ENCODE measurements at regions not wholly inside any gene's neighbourhood (a gene's known extent, or its start where the extent isn't known, plus 50 kb on each side); places are given as distances from the start of the nearest gene placed in this dataset.
"Not testable (repeated sequence)": the region's sequence is repeated elsewhere in the genome, so short reads cannot be mapped to it uniquely, and the experiment has no call there.

DNA sequence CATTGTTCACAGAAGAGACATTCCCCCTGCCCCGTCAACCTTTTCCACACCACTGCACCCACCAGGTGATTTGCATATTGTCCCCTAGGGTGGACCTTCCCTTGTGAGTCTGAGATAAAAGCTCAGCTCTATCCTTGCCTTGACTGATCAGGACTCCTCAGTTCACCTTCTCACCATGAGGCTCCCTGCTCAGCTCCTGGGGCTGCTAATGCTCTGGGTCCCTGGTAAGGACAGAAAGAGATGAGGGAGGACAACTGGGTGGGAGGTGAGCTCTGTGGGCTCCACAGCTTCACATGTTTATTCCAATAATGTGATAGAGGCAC lies 1160.1 kb downstream of the RPIA start:
- Histone ChIP-seq H3K9ac (no peak overlapping the region), H3K79me2 (ENCODE audit: low read depth) (no peaks in the 10 kb centered on the region), H3F3A (ENCODE audit: low read depth) (no peaks in the 10 kb centered on the region), H2AFZ (replicated peaks) (no peak overlapping the region), H3K27ac (no peak overlapping the region), H3K9me3 (ENCODE audit: low read depth) (peaks cover 50% of the 10 kb centered on the region), H3K4me3 (no peak overlapping the region), H3K36me3 (no peaks in the 10 kb centered on the region), H3K4me1 (no peaks in the 10 kb centered on the region), H3K27me3 (no peaks in the 10 kb centered on the region), H4K20me1 (ENCODE audit: low read depth) (no peaks in the 10 kb centered on the region), H3K4me2 (no peak overlapping the region)
- no peaks in the 10 kb centered on the region for H3K4me1 Mint-ChIP-seq
- no peak for DNase-seq (ENCODE audit: low spot score)
- no peak for TF ChIP-seq EZH2phosphoT487 (IDR thresholded peaks at IDR 0.05)
- TF ChIP-seq EZH2 (IDR thresholded peaks at IDR 0.05), result no peak
- TF ChIP-seq CTCF (IDR thresholded peaks at IDR 0.05), result no peak
- no peak overlapping the region for H3K4me3 Mint-ChIP-seq
- no peaks in the 10 kb centered on the region for H3K36me3 Mint-ChIP-seq
- H3K9me3 Mint-ChIP-seq, result peaks cover 39% of the 10 kb centered on the region
- H3K27me3 Mint-ChIP-seq (ENCODE audit: insufficient read depth, low read depth), result peaks cover 2% of the 10 kb centered on the region
- H3K27ac Mint-ChIP-seq, result no peak overlapping the region

DNA sequence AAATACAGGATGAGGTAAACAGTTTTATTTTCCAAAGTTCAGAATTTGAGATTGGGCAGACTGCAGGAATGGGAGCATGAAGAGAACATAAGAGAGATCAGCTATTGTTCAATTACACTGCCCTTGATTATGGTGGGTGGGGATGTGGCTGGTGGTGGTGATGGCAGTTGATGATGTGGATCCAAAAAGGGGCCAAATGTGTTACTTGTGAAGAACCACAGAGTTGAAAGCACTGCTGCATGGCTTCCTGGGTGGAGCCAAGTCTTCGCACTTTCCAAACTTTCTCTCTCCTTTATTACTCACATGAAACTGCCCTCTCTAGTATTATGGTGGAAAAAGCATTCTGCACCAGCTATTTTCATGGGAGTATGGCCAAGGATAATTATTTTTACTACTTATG lies 1162.0 kb downstream of the RPIA start:
- not testable (repeated sequence) for H3K4me3 Mint-ChIP-seq; H3K27ac Mint-ChIP-seq; DNase-seq (ENCODE audit: low spot score); H3K9ac ChIP-seq; H2AFZ ChIP-seq (replicated peaks); H3K4me1 Mint-ChIP-seq; H4K20me1 ChIP-seq (ENCODE audit: low read depth); H3K4me1 ChIP-seq; H3F3A ChIP-seq (ENCODE audit: low read depth); H3K27ac ChIP-seq; H3K79me2 ChIP-seq (ENCODE audit: low read depth); H3K4me3 ChIP-seq; H3K4me2 ChIP-seq; H3K27me3 ChIP-seq; H3K36me3 ChIP-seq; H3K27me3 Mint-ChIP-seq (ENCODE audit: insufficient read depth, low read depth); H3K36me3 Mint-ChIP-seq
- peaks cover 26% of the 10 kb centered on the region for H3K9me3 Mint-ChIP-seq
- H3K9me3 ChIP-seq (ENCODE audit: low read depth), result peaks cover 33% of the 10 kb centered on the region

DNA sequence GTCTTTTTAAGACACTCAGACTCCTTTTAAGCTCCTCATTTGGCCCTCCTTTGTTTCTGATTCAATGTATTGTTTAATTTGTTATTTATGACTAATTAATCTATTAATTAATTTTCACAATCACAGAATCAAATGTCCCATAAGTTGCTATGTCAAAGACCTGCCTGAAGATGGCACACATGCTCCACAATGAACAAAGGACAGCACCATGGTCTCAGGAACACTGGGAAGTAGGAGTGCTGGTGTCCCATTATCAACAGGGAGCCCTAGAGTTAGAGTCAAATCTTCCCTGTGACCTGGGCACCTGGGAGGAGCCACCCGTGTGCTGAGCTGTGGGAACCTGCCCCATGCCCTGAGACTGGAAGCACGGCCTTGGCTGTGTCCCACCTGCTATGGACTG lies 1164.3 kb downstream of the RPIA start:
- not testable (repeated sequence) for H3K4me3 Mint-ChIP-seq, H3K36me3 Mint-ChIP-seq, H3K4me1 Mint-ChIP-seq

GRCh38 chr2:89856305-89856704 lies 1164.8 kb downstream of the RPIA start:
- not testable (repeated sequence) for DNase-seq (ENCODE audit: low spot score); H3K36me3 ChIP-seq; H3K79me2 ChIP-seq (ENCODE audit: low read depth); H3K4me1 Mint-ChIP-seq; H3K27ac ChIP-seq; H3K4me3 ChIP-seq; H3K9me3 ChIP-seq (ENCODE audit: low read depth); H4K20me1 ChIP-seq (ENCODE audit: low read depth); H3K27me3 Mint-ChIP-seq (ENCODE audit: insufficient read depth, low read depth); H3K9me3 Mint-ChIP-seq; H3K4me3 Mint-ChIP-seq; H3F3A ChIP-seq (ENCODE audit: low read depth); H3K27ac Mint-ChIP-seq; H2AFZ ChIP-seq (replicated peaks); H3K4me1 ChIP-seq; H3K27me3 ChIP-seq; H3K9ac ChIP-seq; H3K4me2 ChIP-seq; H3K36me3 Mint-ChIP-seq

More for the DNA sequence above, 1164.3 kb downstream of the RPIA start:
- not testable (repeated sequence) for H2AFZ ChIP-seq (replicated peaks); H3F3A ChIP-seq (ENCODE audit: low read depth); H4K20me1 ChIP-seq (ENCODE audit: low read depth); H3K79me2 ChIP-seq (ENCODE audit: low read depth); H3K4me1 ChIP-seq; H3K9ac ChIP-seq; DNase-seq (ENCODE audit: low spot score); H3K27ac ChIP-seq; H3K27ac Mint-ChIP-seq; H3K27me3 Mint-ChIP-seq (ENCODE audit: insufficient read depth, low read depth); H3K27me3 ChIP-seq; H3K4me3 ChIP-seq; H3K4me2 ChIP-seq; H3K36me3 ChIP-seq
- H3K9me3 ChIP-seq (ENCODE audit: low read depth), result peaks cover 10% of the 10 kb centered on the region
- peaks cover 11% of the 10 kb centered on the region for H3K9me3 Mint-ChIP-seq

GRCh38 chr2:89862164-89862563 lies 1170.7 kb downstream of the RPIA start:
- H3K4me1 Mint-ChIP-seq; H3K36me3 Mint-ChIP-seq; H3K79me2 ChIP-seq (ENCODE audit: low read depth); H3K4me3 Mint-ChIP-seq; H3K9me3 ChIP-seq (ENCODE audit: low read depth); H3K27ac Mint-ChIP-seq; H3K36me3 ChIP-seq; H3K4me2 ChIP-seq; DNase-seq (ENCODE audit: low spot score); H3K4me3 ChIP-seq; H3K9me3 Mint-ChIP-seq; H3K27ac ChIP-seq; H3K9ac ChIP-seq; H3F3A ChIP-seq (ENCODE audit: low read depth); H4K20me1 ChIP-seq (ENCODE audit: low read depth); H3K4me1 ChIP-seq; H2AFZ ChIP-seq (replicated peaks); H3K27me3 Mint-ChIP-seq (ENCODE audit: insufficient read depth, low read depth); H3K27me3 ChIP-seq: not testable (repeated sequence)

- not testable (repeated sequence) for H3K4me3 ChIP-seq; H3K27ac Mint-ChIP-seq; H3K9ac ChIP-seq; H3K27me3 Mint-ChIP-seq (ENCODE audit: insufficient read depth, low read depth); H4K20me1 ChIP-seq (ENCODE audit: low read depth); H3K4me2 ChIP-seq; H3K4me3 Mint-ChIP-seq; H3K4me1 ChIP-seq; H3F3A ChIP-seq (ENCODE audit: low read depth); H3K79me2 ChIP-seq (ENCODE audit: low read depth); H3K36me3 Mint-ChIP-seq; DNase-seq (ENCODE audit: low spot score); H3K36me3 ChIP-seq; H3K27me3 ChIP-seq; H3K9me3 ChIP-seq (ENCODE audit: low read depth); H3K4me1 Mint-ChIP-seq; H2AFZ ChIP-seq (replicated peaks); H3K9me3 Mint-ChIP-seq; H3K27ac ChIP-seq
Measured at GRCh38 chr2:89863209-89863608, 1171.7 kb downstream of the RPIA start.

DNA sequence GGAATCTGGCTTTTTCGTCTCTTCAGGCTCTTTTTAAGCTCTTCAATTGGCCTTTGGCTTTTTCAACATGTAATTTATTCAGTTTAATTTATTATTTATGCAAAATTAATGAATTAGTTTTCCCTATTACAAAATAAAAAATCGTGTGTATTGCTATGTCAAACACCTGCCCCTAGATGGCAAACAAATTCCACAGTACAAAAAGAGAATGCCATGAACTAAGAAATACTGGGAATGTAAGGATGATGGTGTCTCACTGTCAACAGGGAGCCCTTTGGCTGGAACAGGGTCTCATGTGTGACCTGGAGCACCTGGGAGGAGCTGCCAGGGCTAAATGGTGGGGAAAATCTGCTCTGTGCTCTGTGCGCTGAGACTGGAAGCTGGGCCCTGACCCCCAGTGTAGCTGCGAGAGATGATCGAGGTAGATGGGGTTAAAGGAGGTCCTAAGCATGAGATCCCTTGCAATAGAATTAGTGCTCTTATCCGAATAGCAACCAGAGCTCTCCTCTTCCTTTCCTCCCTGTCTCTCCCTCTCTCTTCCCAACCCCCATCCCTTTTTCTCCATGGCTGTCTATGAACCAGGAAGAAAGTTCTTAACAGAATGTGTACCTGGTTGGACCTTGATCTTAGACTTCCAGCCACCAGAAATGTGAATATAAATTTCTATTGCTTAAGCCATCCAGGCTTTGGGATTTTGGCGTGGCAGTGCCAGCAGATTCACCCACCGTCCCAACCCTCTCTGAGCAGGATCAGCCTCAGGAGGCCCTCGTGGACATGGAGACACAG lies 1183.5 kb downstream of the RPIA start:
- H3K4me1 Mint-ChIP-seq; H3K27me3 ChIP-seq; H3K9me3 Mint-ChIP-seq; H4K20me1 ChIP-seq (ENCODE audit: low read depth); H3K9ac ChIP-seq; H3K36me3 ChIP-seq; DNase-seq (ENCODE audit: low spot score); H3K36me3 Mint-ChIP-seq; H3K4me1 ChIP-seq; H2AFZ ChIP-seq (replicated peaks); H3K4me3 Mint-ChIP-seq; H3K27ac ChIP-seq; H3K9me3 ChIP-seq (ENCODE audit: low read depth); H3K4me2 ChIP-seq; H3K4me3 ChIP-seq; H3K79me2 ChIP-seq (ENCODE audit: low read depth); H3F3A ChIP-seq (ENCODE audit: low read depth); H3K27ac Mint-ChIP-seq; H3K27me3 Mint-ChIP-seq (ENCODE audit: insufficient read depth, low read depth): not testable (repeated sequence)
